OCI-LY1 (cell line): ENCODE measurements at regions not wholly inside any gene's neighbourhood (a gene's known extent, or its start where the extent isn't known, plus 50 kb on each side); places are given as distances from the start of the nearest gene placed in this dataset.

ENCODE experiments used
- H2AFZ ChIP-seq: fragments of 200-600 bp; sonication (generic), shearing (Covaris generic); 2 replicates; pipeline ENCODE4 v1.6.0; 2014; ENCODE audit warnings: antibody characterized with exemption, mild to moderate bottlenecking, low read length
- H3F3A ChIP-seq: fragments of 200-600 bp; sonication (generic), shearing (Covaris generic); 2 replicates; pipeline ENCODE4 v1.6.0; 2014; ENCODE audit warnings: mild to moderate bottlenecking, antibody characterized with exemption, low read length, moderate library complexity; ENCODE audit not compliant: insufficient read depth
- H3K27ac ChIP-seq: fragments of 200-600 bp; sonication (generic); 2 replicates; pipeline ENCODE4 v1.5.1; 2014; ENCODE audit warnings: low read length, mixed run types, mild to moderate bottlenecking, low read depth; ENCODE audit not compliant: poor library complexity, severe bottlenecking
- H3K27me3 ChIP-seq: fragments of 200-600 bp; sonication (generic); 2 replicates; pipeline ENCODE4 v1.6.0; 2014; ENCODE audit warnings: antibody characterized with exemption, mild to moderate bottlenecking, low read length, moderate library complexity; ENCODE audit not compliant: insufficient read depth
- H3K36me3 ChIP-seq: fragments of 200-600 bp; sonication (generic); 2 replicates; pipeline ENCODE4 v1.6.1; 2014; ENCODE audit warnings: mild to moderate bottlenecking, antibody characterized with exemption, low read length, moderate library complexity, mixed read lengths; ENCODE audit not compliant: insufficient read depth
- H3K4me1 ChIP-seq: fragments of 200-600 bp; sonication (generic); 2 replicates; pipeline ENCODE4 v1.5.1; 2014; ENCODE audit warnings: mild to moderate bottlenecking, low read length, moderate library complexity; ENCODE audit not compliant: insufficient read depth, severe bottlenecking
- H3K4me2 ChIP-seq: fragments of 200-600 bp; sonication (generic), shearing (Covaris generic); 2 replicates; pipeline ENCODE4 v1.6.1; 2014; ENCODE audit warnings: low read length
- H3K4me3 ChIP-seq: fragments of 200-600 bp; sonication (generic); 2 replicates; pipeline ENCODE4 v1.5.1; 2014; ENCODE audit warnings: low read length, low read depth, mild to moderate bottlenecking, mixed read lengths; ENCODE audit not compliant: poor library complexity, severe bottlenecking
- H3K79me2 ChIP-seq: fragments of 200-600 bp; shearing (Covaris generic); 2 replicates; pipeline ENCODE4 v1.6.1; 2016; ENCODE audit warnings: mixed run types, low read length, mixed read lengths; ENCODE audit not compliant: insufficient read depth
- H3K9ac ChIP-seq: fragments of 200-600 bp; sonication (generic), shearing (Covaris generic); 2 replicates; pipeline ENCODE4 v1.6.1; 2014; ENCODE audit warnings: mild to moderate bottlenecking, low read length, mixed read lengths
- H3K9me2 ChIP-seq: fragments of 200-600 bp; sonication (generic), shearing (Covaris generic); 2 replicates; pipeline ENCODE4 v1.6.1; 2014; ENCODE audit warnings: low read depth, mild to moderate bottlenecking, low read length, mixed read lengths
- H3K9me3 ChIP-seq: fragments of 200-600 bp; shearing (Covaris generic); 2 replicates; pipeline ENCODE4 v1.6.1; 2014; ENCODE audit warnings: low read length, mixed read lengths
- H4K20me1 ChIP-seq: fragments of 200-600 bp; sonication (generic), shearing (Covaris generic); 2 replicates; pipeline ENCODE4 v1.6.0; 2016; ENCODE audit warnings: mild to moderate bottlenecking, low read length; ENCODE audit not compliant: insufficient read depth
- CTCF ChIP-seq: fragments of 200-600 bp; sonication (generic), shearing (Covaris generic); IDR thresholded peaks from 2 replicates; pipeline ENCODE4 v1.5.1; 2017; ENCODE audit warnings: mild to moderate bottlenecking, antibody characterized with exemption, low read length, moderate library complexity, mixed read lengths
- EZH2 ChIP-seq: fragments of 200-600 bp; sonication (generic), shearing (Covaris generic); IDR thresholded peaks from 2 replicates; pipeline ENCODE4 v1.8.0; 2017; ENCODE audit warnings: borderline replicate concordance, mixed run types, mild to moderate bottlenecking, antibody characterized with exemption, low read length, moderate library complexity, mixed read lengths

GRCh38 chr14:40115583-40115982, 683.4 kb upstream of the FBXO33 start:
- no peaks in the 10 kb centered on the region for H3K27me3 ChIP-seq
- no peak overlapping the region for H3K27ac ChIP-seq
- H3K9me2 ChIP-seq, result no peaks in the 10 kb centered on the region
- H3K9ac ChIP-seq, result no peak overlapping the region
- no peak overlapping the region for H2AFZ ChIP-seq
- H3K4me1 ChIP-seq, result peaks cover 17% of the 10 kb centered on the region
- no peaks in the 10 kb centered on the region for H3K79me2 ChIP-seq
- H3K4me2 ChIP-seq, result no peak overlapping the region
- no peaks in the 10 kb centered on the region for H3F3A ChIP-seq
- H4K20me1 ChIP-seq, result no peaks in the 10 kb centered on the region
- no peaks in the 10 kb centered on the region for H3K9me3 ChIP-seq
- no peak overlapping the region for H3K4me3 ChIP-seq
- TF ChIP-seq EZH2, result no peak
- no peak for TF ChIP-seq CTCF
- H3K36me3 ChIP-seq, result no peaks in the 10 kb centered on the region

GRCh38 chr14:40113671-40114070, 681.4 kb upstream of the FBXO33 start:
- Histone ChIP-seq H3F3A (no peaks in the 10 kb centered on the region), H3K4me3 (no peak overlapping the region), H3K4me1 (no peaks in the 10 kb centered on the region), H4K20me1 (no peaks in the 10 kb centered on the region), H3K79me2 (no peaks in the 10 kb centered on the region), H3K9ac (no peak overlapping the region), H3K36me3 (no peaks in the 10 kb centered on the region), H3K27me3 (no peaks in the 10 kb centered on the region), H3K27ac (no peak overlapping the region), H3K9me2 (no peaks in the 10 kb centered on the region), H2AFZ (0 out of 2 replicates have a peak overlapping the region, but pooled peaks have one; percentile 45), H3K9me3 (no peaks in the 10 kb centered on the region), H3K4me2 (no peak overlapping the region)
- TF ChIP-seq EZH2 (no peak), CTCF (no peak)

GRCh38 chr14:40100544-40101196, 668.4 kb upstream of the FBXO33 start:
- peaks cover 26% of the 10 kb centered on the region for H3K4me1 ChIP-seq
- no peak overlapping the region for H3K4me2 ChIP-seq
- TF ChIP-seq EZH2 (no peak), CTCF (no peak)
- H3F3A ChIP-seq, result no peaks in the 10 kb centered on the region
- no peaks in the 10 kb centered on the region for H3K9me2 ChIP-seq
- no peak overlapping the region for H3K4me3 ChIP-seq
- peaks cover 3% of the 10 kb centered on the region; the same call in 1 of the 2 replicates for H3K9me3 ChIP-seq
- H3K9ac ChIP-seq, result no peak overlapping the region
- H3K79me2 ChIP-seq, result no peaks in the 10 kb centered on the region
- no peak overlapping the region for H2AFZ ChIP-seq
- no peaks in the 10 kb centered on the region for H3K27me3 ChIP-seq
- H3K36me3 ChIP-seq, result no peaks in the 10 kb centered on the region
- no peaks in the 10 kb centered on the region for H4K20me1 ChIP-seq
- H3K27ac ChIP-seq, result peak overlapping the region; percentile 73
